Smooth muscle cell (in vitro differentiated cells): ENCODE measurements at regions not wholly inside any gene's neighbourhood (a gene's known extent, or its start where the extent isn't known, plus 50 kb on each side); places are given as distances from the start of the nearest gene placed in this dataset.

Source experiments
- DNase-seq: peaks from one replicate; lab custom pipeline; 2025; ENCODE audit not compliant: unreplicated experiment; lab: John Stamatoyannopoulos, UW
- H2AFZ ChIP-seq: fragments of 200-600 bp; sonication (generic); 2 replicates; pipeline ENCODE4 v1.6.0; 2016; ENCODE audit warnings: antibody characterized with exemption, low read depth, mild to moderate bottlenecking
- H3F3A ChIP-seq: fragments of 200-600 bp; sonication (generic); 2 replicates; pipeline ENCODE4 v1.6.0; 2017; ENCODE audit warnings: antibody characterized with exemption, low read depth
- H3K27ac ChIP-seq: fragments of 200-600 bp; sonication (generic); 2 replicates; pipeline ENCODE4 v1.5.1; 2016; ENCODE audit warnings: low read depth, mild to moderate bottlenecking
- H3K27me3 ChIP-seq: fragments of 200-600 bp; sonication (generic); 2 replicates; pipeline ENCODE4 v1.6.1; 2016; ENCODE audit warnings: low read depth, mild to moderate bottlenecking
- H3K36me3 ChIP-seq: fragments of 200-600 bp; sonication (generic); 2 replicates; pipeline ENCODE4 v1.5.1; 2016; ENCODE audit warnings: low read depth
- H3K4me1 ChIP-seq: fragments of 200-600 bp; sonication (generic); 2 replicates; pipeline ENCODE4 v1.5.1; 2016; ENCODE audit warnings: low read depth
- H3K4me2 ChIP-seq: fragments of 200-600 bp; sonication (generic); 2 replicates; pipeline ENCODE4 v1.6.0; 2016; ENCODE audit warnings: mild to moderate bottlenecking
- H3K4me3 ChIP-seq: fragments of 200-600 bp; sonication (generic); 2 replicates; pipeline ENCODE4 v1.5.1; 2016; ENCODE audit warnings: mild to moderate bottlenecking
- H3K79me2 ChIP-seq: fragments of 200-600 bp; sonication (generic); 2 replicates; pipeline ENCODE4 v1.6.0; 2016; ENCODE audit warnings: low read depth, mild to moderate bottlenecking
- H3K9ac ChIP-seq: fragments of 200-600 bp; sonication (generic); 2 replicates; pipeline ENCODE4 v1.6.0; 2016; ENCODE audit warnings: low read depth
- H3K9me3 ChIP-seq: fragments of 200-600 bp; sonication (generic); replicated peaks from 2 replicates; pipeline ENCODE4 v1.5.1; 2016; ENCODE audit warnings: low read depth
- H4K20me1 ChIP-seq: fragments of 200-600 bp; sonication (generic); 2 replicates; pipeline ENCODE4 v1.6.0; 2016; ENCODE audit warnings: low read depth
- CTCF ChIP-seq: fragments of 200-600 bp; sonication (generic); IDR thresholded peaks from 2 replicates; pipeline ENCODE4 v1.5.1; 2017; ENCODE audit warnings: borderline replicate concordance, mild to moderate bottlenecking, antibody characterized with exemption; ENCODE audit not compliant: insufficient read depth, poor library complexity, severe bottlenecking
- WGBS: methylation state at CpG from one replicate; pipeline ENCODE4 v1.1.7; 2016; ENCODE audit warnings: low lambda C conversion rate; 5-methylcytosine and 5-hydroxymethylcytosine counted together

- no peak for TF ChIP-seq CTCF
- Histone ChIP-seq H3K4me1 (no peaks in the 10 kb centered on the region), H3K4me3 (no peak overlapping the region), H3K9ac (no peak overlapping the region), H3K79me2 (no peaks in the 10 kb centered on the region), H4K20me1 (no peaks in the 10 kb centered on the region), H3K4me2 (no peak overlapping the region), H3K36me3 (no peaks in the 10 kb centered on the region), H3K9me3 (no peaks in the 10 kb centered on the region), H3F3A (no peaks in the 10 kb centered on the region), H2AFZ (no peak overlapping the region), H3K27me3 (no peaks in the 10 kb centered on the region), H3K27ac (no peak overlapping the region)
- DNase-seq, result no peak
- 84% methylated on average over 4 of the region's 4 CpGs for WGBS
These were observed 560.9 kb downstream of the MED13L start for GRCh38 chr12:115716551-115716950.

DNA sequence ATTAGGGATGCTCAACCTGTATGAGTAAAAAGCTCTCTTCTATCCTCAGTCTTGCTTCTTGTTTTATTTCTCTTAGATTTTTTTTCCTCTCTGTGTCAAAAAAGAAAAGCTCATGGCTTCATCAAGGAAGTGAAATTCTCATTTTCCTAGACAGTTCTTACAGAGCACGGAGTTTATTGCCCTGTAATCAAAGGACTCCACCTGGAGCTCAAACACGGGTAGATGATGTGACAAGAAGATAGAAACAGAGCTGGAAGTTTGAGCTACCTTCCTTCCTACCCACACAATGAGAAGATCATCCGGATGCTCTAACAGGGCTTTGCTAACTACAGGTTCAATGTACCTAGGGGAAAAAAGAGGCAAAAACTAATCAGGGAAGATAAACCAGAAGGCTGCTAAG is 564.8 kb downstream of the MED13L start:
- no peak for DNase-seq
- H3K27me3 ChIP-seq, result no peaks in the 10 kb centered on the region
- H2AFZ ChIP-seq, result no peak overlapping the region
- H3K36me3 ChIP-seq, result no peaks in the 10 kb centered on the region
- H3K79me2 ChIP-seq, result no peaks in the 10 kb centered on the region
- H3K27ac ChIP-seq, result no peak overlapping the region
- H3K4me2 ChIP-seq, result no peak overlapping the region
- no peaks in the 10 kb centered on the region for H4K20me1 ChIP-seq
- no peak overlapping the region for H3K4me3 ChIP-seq
- H3F3A ChIP-seq, result peaks cover 6% of the 10 kb centered on the region
- TF ChIP-seq CTCF, result no peak
- no peak overlapping the region for H3K9ac ChIP-seq
- H3K4me1 ChIP-seq, result no peaks in the 10 kb centered on the region
- 75% methylated on average over 3 of the region's 3 CpGs for WGBS
- H3K9me3 ChIP-seq, result no peaks in the 10 kb centered on the region

DNA sequence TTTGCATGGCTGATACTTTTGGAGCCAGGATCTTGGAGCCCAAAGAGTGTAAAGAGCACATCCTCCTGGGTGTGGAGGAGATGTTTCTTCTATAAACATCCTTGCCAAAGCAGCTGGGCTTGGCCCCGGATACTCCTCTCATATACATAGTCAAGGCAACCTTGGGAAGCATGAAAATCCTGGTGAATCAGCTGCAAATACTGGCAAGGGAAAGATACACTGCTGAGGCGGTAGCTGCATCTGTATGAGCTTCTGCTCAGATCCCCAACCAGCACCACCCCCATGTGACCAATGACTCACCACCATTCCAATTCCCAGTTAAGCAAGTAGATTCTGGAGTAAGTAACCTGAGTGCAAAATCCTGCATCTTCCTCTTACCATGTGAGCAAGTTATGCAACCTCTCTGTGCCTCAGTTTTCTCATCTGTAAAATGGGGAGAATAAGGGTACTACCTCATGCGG is 567.4 kb downstream of the MED13L start:
- no peak overlapping the region for H3K4me3 ChIP-seq
- no peak for DNase-seq
- H3K27ac ChIP-seq, result no peak overlapping the region
- peaks cover 6% of the 10 kb centered on the region for H3F3A ChIP-seq
- H4K20me1 ChIP-seq, result no peaks in the 10 kb centered on the region
- 61% methylated on average over 3 of the region's 3 CpGs for WGBS
- no peak overlapping the region for H3K9ac ChIP-seq
- TF ChIP-seq CTCF, result no peak
- no peaks in the 10 kb centered on the region for H3K27me3 ChIP-seq
- H3K36me3 ChIP-seq, result no peaks in the 10 kb centered on the region
- H3K9me3 ChIP-seq, result no peaks in the 10 kb centered on the region
- no peak overlapping the region for H2AFZ ChIP-seq
- no peaks in the 10 kb centered on the region for H3K79me2 ChIP-seq
- no peaks in the 10 kb centered on the region for H3K4me1 ChIP-seq
- H3K4me2 ChIP-seq, result no peak overlapping the region

DNA sequence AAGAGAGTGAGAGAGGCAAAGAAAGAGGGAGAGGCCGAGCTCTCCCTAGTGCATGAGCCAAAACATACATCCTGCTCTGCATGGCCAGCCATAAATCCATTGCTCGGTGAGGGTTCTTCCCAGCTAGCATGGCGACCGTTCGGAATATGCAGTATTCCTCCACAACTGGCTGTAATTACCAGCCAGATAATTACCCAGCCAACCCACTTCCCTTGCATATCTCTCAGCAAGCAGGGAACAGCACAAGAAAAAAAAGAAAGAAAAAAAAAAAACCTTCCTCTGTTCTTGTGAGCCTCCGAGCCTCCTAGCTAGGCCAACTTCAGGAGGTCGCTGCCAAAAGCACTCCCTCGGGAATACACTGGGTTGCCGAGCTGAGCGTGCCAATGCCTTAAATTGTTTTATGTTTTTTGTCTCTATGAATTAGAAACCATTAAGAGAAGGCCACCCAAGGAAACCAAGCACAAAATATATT is 567.9 kb downstream of the MED13L start:
- Histone ChIP-seq H4K20me1 (no peaks in the 10 kb centered on the region), H3K9ac (no peak overlapping the region), H3K27me3 (no peaks in the 10 kb centered on the region), H3K79me2 (no peaks in the 10 kb centered on the region), H3F3A (peaks cover 6% of the 10 kb centered on the region), H3K9me3 (no peaks in the 10 kb centered on the region), H3K36me3 (no peaks in the 10 kb centered on the region), H3K4me1 (no peaks in the 10 kb centered on the region), H3K4me2 (no peak overlapping the region), H3K4me3 (no peak overlapping the region), H3K27ac (no peak overlapping the region), H2AFZ (no peak overlapping the region)
- 89% methylated on average over 10 of the region's 10 CpGs for WGBS
- no peak for DNase-seq
- TF ChIP-seq CTCF, result no peak
